Natural killer cell (primary cell): ENCODE measurements at regions not wholly inside any gene's neighbourhood (a gene's known extent, or its start where the extent isn't known, plus 50 kb on each side); places are given as distances from the start of the nearest gene placed in this dataset.

Source experiments
- ATAC-seq, 3 donors: fragments of 150-1000 bp in 2 of 3; fragments of 200-7000 bp in 1 of 3; cut with Tn5 transposase; 1 replicate in 1 of 3; 2 replicates in 2 of 3; pipeline ENCODE4 v1.10.0; 2021; ENCODE audit warnings: mild to moderate bottlenecking in 2 of 3, moderate library complexity in 2 of 3
- DNase-seq, 2 donors: peaks; one replicate each; pipeline versions ENCODE4 v3.0.0 to v3.0.0-alpha.2; 2013 to 2021; ENCODE audit warnings: mixed read lengths in 1 of 2
- H3K27ac ChIP-seq: one replicate; pipeline ENCODE4 v1.5.1; 2013; ENCODE audit warnings: mild to moderate bottlenecking, low read length
- H3K27me3 ChIP-seq: one replicate; pipeline ENCODE4 v1.6.1; 2013; ENCODE audit warnings: low read length; ENCODE audit not compliant: control insufficient read depth, insufficient read depth
- H3K36me3 ChIP-seq: one replicate; pipeline ENCODE4 v1.6.1; 2013; ENCODE audit warnings: low read length; ENCODE audit not compliant: control insufficient read depth, insufficient read depth
- H3K4me1 ChIP-seq: one replicate; pipeline ENCODE4 v1.6.1; 2013; ENCODE audit warnings: low read length; ENCODE audit not compliant: control insufficient read depth, insufficient read depth
- H3K4me3 ChIP-seq: one replicate; pipeline ENCODE4 v1.5.1; 2013; ENCODE audit warnings: low read length
- H3K9me3 ChIP-seq: one replicate; pipeline ENCODE4 v1.6.1; 2013; ENCODE audit warnings: low read length; ENCODE audit not compliant: control insufficient read depth, insufficient read depth
- H3K27ac Mint-ChIP-seq, 2 donors: one replicate each; pipeline ENCODE4 v1.8.0; 2022; ENCODE audit warnings: mild to moderate bottlenecking in 2 of 2, mixed read lengths in 2 of 2, moderate library complexity in 1 of 2
- H3K27me3 Mint-ChIP-seq, 2 donors: one replicate each; pipeline ENCODE4 v1.8.0; 2022; ENCODE audit warnings: low read depth in 2 of 2, mixed read lengths in 2 of 2
- H3K36me3 Mint-ChIP-seq: one replicate; pipeline ENCODE4 v1.8.0; 2022; ENCODE audit warnings: mixed read lengths
- H3K4me1 Mint-ChIP-seq, 2 donors: one replicate each; pipeline ENCODE4 v1.8.0; 2022; ENCODE audit warnings: mixed read lengths in 2 of 2
- H3K4me3 Mint-ChIP-seq: one replicate; pipeline ENCODE4 v1.8.0; 2022; ENCODE audit warnings: mild to moderate bottlenecking, moderate library complexity, mixed read lengths
- H3K9me3 Mint-ChIP-seq, 2 donors: one replicate each; pipeline ENCODE4 v1.8.0; 2022; ENCODE audit warnings: mixed read lengths in 2 of 2
- CTCF ChIP-seq: fragments of 200-600 bp; IDR thresholded peaks from one replicate; pipeline ENCODE4 v1.8.0; 2022; ENCODE audit warnings: antibody characterized with exemption
- WGBS: methylation state at CpG from one replicate; pipeline ENCODE4 v1.1.7; 2013; ENCODE audit warnings: missing lambda C conversion rate; ENCODE audit not compliant: insufficient coverage; 5-methylcytosine and 5-hydroxymethylcytosine counted together
- intact Hi-C: fragments of 100-400 bp; cut with micrococcal nuclease; formaldehyde crosslinking; loops from one replicate; pipeline ENCODE4 v1.14.2; 2022

- Histone ChIP-seq H3K9me3 (no peaks in the 10 kb centered on the region), H3K4me3 (no peak overlapping the region), H3K27ac (no peak overlapping the region), H3K27me3 (no peaks in the 10 kb centered on the region), H3K36me3 (no peaks in the 10 kb centered on the region), H3K4me1 (no peaks in the 10 kb centered on the region)
- intact Hi-C loops = no loop called here
- ATAC-seq (no peak), DNase-seq (no peak)
- peaks cover 0 to 6% of the 10 kb centered on the region in 2 donors for H3K4me1 Mint-ChIP-seq
- peaks cover 6% of the 10 kb centered on the region in 2 donors for H3K9me3 Mint-ChIP-seq
- H3K27me3 Mint-ChIP-seq = no peaks in the 10 kb centered on the region
- 93% methylated on average over 3 of the region's 3 CpGs for WGBS
- H3K27ac Mint-ChIP-seq = no peak overlapping the region
- TF ChIP-seq CTCF = no peak
- no peak overlapping the region for H3K4me3 Mint-ChIP-seq
- H3K36me3 Mint-ChIP-seq = no peaks in the 10 kb centered on the region
Measured at GRCh38 chr20:11794525-11794924, 123.2 kb upstream of the BTBD3 start.

GRCh38 chr20:11795071-11795615, 122.5 kb upstream of the BTBD3 start:
- ATAC-seq = no peak
- intact Hi-C loops = no loop called here
- no peak overlapping the region for H3K27ac Mint-ChIP-seq
- WGBS = 87% methylated on average over 6 of the region's 8 CpGs
- Histone ChIP-seq H3K27ac (no peak overlapping the region), H3K4me1 (no peaks in the 10 kb centered on the region), H3K4me3 (no peak overlapping the region), H3K27me3 (no peaks in the 10 kb centered on the region), H3K9me3 (no peaks in the 10 kb centered on the region), H3K36me3 (no peaks in the 10 kb centered on the region)
- H3K4me3 Mint-ChIP-seq = no peak overlapping the region
- no peaks in the 10 kb centered on the region for H3K27me3 Mint-ChIP-seq
- H3K36me3 Mint-ChIP-seq = no peaks in the 10 kb centered on the region
- H3K9me3 Mint-ChIP-seq = peaks cover 6 to 9% of the 10 kb centered on the region in 2 donors
- DNase-seq = no peak
- H3K4me1 Mint-ChIP-seq = peaks cover 0 to 3% of the 10 kb centered on the region in 2 donors
- TF ChIP-seq CTCF = no peak

- peaks cover 6 to 9% of the 10 kb centered on the region in 2 donors for H3K9me3 Mint-ChIP-seq
- no peak for TF ChIP-seq CTCF
- H3K4me1 Mint-ChIP-seq = no peaks in the 10 kb centered on the region
- H3K36me3 ChIP-seq = no peaks in the 10 kb centered on the region
- intact Hi-C loops = no loop called here
- ATAC-seq = no peak
- H3K36me3 Mint-ChIP-seq = no peaks in the 10 kb centered on the region
- no peak overlapping the region for H3K4me3 ChIP-seq
- no peak overlapping the region for H3K4me3 Mint-ChIP-seq
- H3K9me3 ChIP-seq = no peaks in the 10 kb centered on the region
- H3K27ac Mint-ChIP-seq = no peak overlapping the region
- no peak for DNase-seq
- 25% methylated on average over 4 of the region's 4 CpGs for WGBS
- no peak overlapping the region for H3K27ac ChIP-seq
- H3K27me3 ChIP-seq = no peaks in the 10 kb centered on the region
- no peaks in the 10 kb centered on the region for H3K27me3 Mint-ChIP-seq
- H3K4me1 ChIP-seq = no peaks in the 10 kb centered on the region
Measured at GRCh38 chr20:11796026-11796425, 121.7 kb upstream of the BTBD3 start.

- Mint-ChIP-seq H3K4me3 (no peak overlapping the region), H3K27me3 (no peaks in the 10 kb centered on the region), H3K27ac (no peak overlapping the region), H3K36me3 (no peaks in the 10 kb centered on the region), H3K9me3 (peaks cover 6 to 9% of the 10 kb centered on the region in 2 donors), H3K4me1 (no peaks in the 10 kb centered on the region)
- no peaks in the 10 kb centered on the region for H3K36me3 ChIP-seq
- H3K4me3 ChIP-seq = no peak overlapping the region
- no peaks in the 10 kb centered on the region for H3K4me1 ChIP-seq
- ATAC-seq (no peak), DNase-seq (no peak)
- no peaks in the 10 kb centered on the region for H3K9me3 ChIP-seq
- TF ChIP-seq CTCF = no peak
- no peaks in the 10 kb centered on the region for H3K27me3 ChIP-seq
- intact Hi-C loops = no loop called here
- no peak overlapping the region for H3K27ac ChIP-seq
Measured at GRCh38 chr20:11797156-11797555, 120.5 kb upstream of the BTBD3 start.
